ENCODE measurements at regions not wholly inside any gene's neighbourhood (a gene's known extent, or its start where the extent isn't known, plus 50 kb on each side); places are given as distances from the start of the nearest gene placed in this dataset.

DNA sequence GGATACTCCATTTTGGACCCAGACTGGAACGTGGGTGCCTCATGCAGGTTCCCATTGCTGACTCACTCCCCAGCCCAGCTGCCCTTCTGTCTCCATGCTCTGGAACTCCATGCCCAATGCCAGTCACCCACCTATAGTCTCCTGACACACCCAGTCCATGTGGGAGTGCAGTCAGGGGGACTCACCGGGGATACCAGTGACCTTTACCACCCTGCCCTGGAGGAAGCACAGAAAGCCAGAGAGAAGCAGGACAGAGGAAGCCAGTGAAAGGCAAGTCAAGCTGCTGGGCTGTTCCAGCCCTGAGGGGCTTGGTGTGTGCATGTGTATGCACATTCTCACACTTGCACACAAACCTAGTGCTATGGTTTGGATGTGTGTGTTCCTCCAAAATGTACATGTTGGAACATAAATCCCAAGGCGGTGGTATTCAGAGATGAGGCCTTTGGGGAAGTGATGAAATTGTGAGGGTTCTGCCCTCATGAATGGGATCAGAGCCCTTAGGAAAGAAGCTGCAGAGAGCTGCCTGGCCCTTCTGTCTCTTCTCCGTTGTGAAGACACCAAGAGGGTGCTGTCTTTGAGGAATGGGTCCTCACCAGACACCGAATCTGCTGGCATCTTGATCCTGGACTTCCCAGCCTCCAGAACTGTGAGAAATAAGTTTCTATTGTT lies 121.4 kb upstream of the MAFB start (continued):
- TF ChIP-seq, protein P1, sequence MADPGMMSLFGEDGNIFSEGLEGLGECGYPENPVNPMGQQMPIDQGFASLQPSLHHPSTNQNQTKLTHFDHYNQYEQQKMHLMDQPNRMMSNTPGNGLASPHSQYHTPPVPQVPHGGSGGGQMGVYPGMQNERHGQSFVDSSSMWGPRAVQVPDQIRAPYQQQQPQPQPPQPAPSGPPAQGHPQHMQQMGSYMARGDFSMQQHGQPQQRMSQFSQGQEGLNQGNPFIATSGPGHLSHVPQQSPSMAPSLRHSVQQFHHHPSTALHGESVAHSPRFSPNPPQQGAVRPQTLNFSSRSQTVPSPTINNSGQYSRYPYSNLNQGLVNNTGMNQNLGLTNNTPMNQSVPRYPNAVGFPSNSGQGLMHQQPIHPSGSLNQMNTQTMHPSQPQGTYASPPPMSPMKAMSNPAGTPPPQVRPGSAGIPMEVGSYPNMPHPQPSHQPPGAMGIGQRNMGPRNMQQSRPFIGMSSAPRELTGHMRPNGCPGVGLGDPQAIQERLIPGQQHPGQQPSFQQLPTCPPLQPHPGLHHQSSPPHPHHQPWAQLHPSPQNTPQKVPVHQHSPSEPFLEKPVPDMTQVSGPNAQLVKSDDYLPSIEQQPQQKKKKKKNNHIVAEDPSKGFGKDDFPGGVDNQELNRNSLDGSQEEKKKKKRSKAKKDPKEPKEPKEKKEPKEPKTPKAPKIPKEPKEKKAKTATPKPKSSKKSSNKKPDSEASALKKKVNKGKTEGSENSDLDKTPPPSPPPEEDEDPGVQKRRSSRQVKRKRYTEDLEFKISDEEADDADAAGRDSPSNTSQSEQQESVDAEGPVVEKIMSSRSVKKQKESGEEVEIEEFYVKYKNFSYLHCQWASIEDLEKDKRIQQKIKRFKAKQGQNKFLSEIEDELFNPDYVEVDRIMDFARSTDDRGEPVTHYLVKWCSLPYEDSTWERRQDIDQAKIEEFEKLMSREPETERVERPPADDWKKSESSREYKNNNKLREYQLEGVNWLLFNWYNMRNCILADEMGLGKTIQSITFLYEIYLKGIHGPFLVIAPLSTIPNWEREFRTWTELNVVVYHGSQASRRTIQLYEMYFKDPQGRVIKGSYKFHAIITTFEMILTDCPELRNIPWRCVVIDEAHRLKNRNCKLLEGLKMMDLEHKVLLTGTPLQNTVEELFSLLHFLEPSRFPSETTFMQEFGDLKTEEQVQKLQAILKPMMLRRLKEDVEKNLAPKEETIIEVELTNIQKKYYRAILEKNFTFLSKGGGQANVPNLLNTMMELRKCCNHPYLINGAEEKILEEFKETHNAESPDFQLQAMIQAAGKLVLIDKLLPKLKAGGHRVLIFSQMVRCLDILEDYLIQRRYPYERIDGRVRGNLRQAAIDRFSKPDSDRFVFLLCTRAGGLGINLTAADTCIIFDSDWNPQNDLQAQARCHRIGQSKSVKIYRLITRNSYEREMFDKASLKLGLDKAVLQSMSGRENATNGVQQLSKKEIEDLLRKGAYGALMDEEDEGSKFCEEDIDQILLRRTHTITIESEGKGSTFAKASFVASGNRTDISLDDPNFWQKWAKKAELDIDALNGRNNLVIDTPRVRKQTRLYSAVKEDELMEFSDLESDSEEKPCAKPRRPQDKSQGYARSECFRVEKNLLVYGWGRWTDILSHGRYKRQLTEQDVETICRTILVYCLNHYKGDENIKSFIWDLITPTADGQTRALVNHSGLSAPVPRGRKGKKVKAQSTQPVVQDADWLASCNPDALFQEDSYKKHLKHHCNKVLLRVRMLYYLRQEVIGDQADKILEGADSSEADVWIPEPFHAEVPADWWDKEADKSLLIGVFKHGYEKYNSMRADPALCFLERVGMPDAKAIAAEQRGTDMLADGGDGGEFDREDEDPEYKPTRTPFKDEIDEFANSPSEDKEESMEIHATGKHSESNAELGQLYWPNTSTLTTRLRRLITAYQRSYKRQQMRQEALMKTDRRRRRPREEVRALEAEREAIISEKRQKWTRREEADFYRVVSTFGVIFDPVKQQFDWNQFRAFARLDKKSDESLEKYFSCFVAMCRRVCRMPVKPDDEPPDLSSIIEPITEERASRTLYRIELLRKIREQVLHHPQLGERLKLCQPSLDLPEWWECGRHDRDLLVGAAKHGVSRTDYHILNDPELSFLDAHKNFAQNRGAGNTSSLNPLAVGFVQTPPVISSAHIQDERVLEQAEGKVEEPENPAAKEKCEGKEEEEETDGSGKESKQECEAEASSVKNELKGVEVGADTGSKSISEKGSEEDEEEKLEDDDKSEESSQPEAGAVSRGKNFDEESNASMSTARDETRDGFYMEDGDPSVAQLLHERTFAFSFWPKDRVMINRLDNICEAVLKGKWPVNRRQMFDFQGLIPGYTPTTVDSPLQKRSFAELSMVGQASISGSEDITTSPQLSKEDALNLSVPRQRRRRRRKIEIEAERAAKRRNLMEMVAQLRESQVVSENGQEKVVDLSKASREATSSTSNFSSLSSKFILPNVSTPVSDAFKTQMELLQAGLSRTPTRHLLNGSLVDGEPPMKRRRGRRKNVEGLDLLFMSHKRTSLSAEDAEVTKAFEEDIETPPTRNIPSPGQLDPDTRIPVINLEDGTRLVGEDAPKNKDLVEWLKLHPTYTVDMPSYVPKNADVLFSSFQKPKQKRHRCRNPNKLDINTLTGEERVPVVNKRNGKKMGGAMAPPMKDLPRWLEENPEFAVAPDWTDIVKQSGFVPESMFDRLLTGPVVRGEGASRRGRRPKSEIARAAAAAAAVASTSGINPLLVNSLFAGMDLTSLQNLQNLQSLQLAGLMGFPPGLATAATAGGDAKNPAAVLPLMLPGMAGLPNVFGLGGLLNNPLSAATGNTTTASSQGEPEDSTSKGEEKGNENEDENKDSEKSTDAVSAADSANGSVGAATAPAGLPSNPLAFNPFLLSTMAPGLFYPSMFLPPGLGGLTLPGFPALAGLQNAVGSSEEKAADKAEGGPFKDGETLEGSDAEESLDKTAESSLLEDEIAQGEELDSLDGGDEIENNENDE (IDR thresholded peaks at IDR 0.05; ENCODE audit: low read depth, low read length): no peak
- TF ChIP-seq ZBED1 (IDR thresholded peaks at IDR 0.05) (no peak), DDX20 (tag; IDR thresholded peaks at IDR 0.05; ENCODE audit: low read depth) (no peak), HDGF (IDR thresholded peaks at IDR 0.05) (no peak), ZNF507 (tag; conservative IDR thresholded peaks at IDR 0.05) (no peak), NR2C2 (CRISPR knock-in tag; IDR thresholded peaks at IDR 0.05) (no peak), NR2C2 (tag; IDR thresholded peaks at IDR 0.05) (no peak), ARHGAP35 (IDR thresholded peaks at IDR 0.05; ENCODE audit: partially characterized antibody) (no peak)
- TF ChIP-seq, protein P2, sequence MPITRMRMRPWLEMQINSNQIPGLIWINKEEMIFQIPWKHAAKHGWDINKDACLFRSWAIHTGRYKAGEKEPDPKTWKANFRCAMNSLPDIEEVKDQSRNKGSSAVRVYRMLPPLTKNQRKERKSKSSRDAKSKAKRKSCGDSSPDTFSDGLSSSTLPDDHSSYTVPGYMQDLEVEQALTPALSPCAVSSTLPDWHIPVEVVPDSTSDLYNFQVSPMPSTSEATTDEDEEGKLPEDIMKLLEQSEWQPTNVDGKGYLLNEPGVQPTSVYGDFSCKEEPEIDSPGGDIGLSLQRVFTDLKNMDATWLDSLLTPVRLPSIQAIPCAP (CRISPR knock-in tag; IDR thresholded peaks at IDR 0.05; ENCODE audit: borderline replicate concordance): no peak

Data from K562 (cell line).